Posterior vena cava (tissue), 2 donors: ENCODE measurements at regions not wholly inside any gene's neighbourhood (a gene's known extent, or its start where the extent isn't known, plus 50 kb on each side); places are given as distances from the start of the nearest gene placed in this dataset.
"Not testable (repeated sequence)": the region's sequence is repeated elsewhere in the genome, so short reads cannot be mapped to it uniquely, and the experiment has no call there.

Experiments
- DNase-seq: peaks from one replicate; pipeline ENCODE4 v3.0.0-alpha.2; 2020; ENCODE audit warnings: low spot score
- intact Hi-C, 2 donors: fragments of 100-400 bp; cut with DNase I; formaldehyde crosslinking; loops; one replicate each; pipeline versions ENCODE4 v1.14.1 to v1.14.2; 2022 to 2023
- donor health status: DM: yes; HTN: yes; CAD: no.
- donor health status: DM: yes; HTN: yes; CAD: no.

DNA sequence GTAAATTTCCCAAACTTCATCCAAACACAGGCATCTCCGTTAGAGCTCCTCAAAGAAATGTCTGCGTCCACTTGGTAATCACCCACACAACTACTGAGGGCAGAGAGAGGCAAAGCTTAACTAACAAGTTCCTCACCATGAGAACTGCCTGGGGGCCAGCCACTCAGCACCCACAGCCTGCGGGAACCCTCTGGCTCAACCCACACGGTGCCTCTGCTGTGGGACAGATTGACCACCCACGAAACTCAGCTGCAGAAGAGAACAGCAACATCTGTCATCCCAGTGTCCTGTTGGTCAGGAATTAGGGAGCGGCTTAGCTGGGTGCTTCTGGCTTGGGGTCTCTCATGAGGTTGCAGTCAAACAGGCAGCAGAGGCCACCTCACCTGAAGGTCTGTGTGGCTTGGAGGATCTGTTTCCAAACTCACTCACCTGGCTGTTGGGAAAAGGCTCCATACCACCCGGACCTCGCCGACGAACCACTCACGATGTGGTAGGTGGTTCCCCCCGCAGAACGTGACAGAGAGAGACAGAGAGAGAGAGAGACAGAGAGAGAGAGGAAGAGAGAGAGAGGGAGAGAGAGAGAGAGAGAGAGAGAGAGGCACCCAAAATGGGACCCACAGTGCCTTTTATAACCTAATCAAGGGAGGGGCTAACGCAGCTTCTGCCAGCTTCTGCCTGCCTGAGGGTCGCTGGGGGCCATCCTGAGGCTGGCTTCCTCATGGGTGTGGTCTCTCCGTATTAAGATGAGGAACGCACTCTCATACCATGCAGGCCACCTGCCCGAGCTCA, 103.5 kb downstream of the OLFM1 start:
- no peak for DNase-seq
- intact Hi-C loops = no loop called here

DNA sequence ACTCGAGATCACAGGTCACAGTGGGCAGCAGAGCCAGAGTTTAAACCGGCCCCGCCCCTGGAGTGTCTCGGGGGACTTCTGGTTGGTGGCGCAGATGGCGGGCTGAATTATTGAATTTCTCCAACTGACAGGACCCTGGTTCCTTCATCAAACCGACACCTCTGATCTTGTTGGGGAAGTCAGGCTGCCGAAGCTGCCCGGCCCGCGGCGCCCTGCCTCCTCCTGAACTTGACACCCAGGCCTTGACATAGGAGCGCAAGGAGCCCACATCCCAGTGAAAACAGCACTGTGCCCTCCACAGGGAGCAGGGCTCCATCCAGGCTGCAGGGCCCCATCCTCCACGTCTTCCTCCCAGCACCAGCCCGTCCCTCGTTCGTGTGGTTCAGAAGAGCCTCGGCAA, 105.2 kb downstream of the OLFM1 start:
- no peak for DNase-seq
- intact Hi-C loops = no loop called here

DNA sequence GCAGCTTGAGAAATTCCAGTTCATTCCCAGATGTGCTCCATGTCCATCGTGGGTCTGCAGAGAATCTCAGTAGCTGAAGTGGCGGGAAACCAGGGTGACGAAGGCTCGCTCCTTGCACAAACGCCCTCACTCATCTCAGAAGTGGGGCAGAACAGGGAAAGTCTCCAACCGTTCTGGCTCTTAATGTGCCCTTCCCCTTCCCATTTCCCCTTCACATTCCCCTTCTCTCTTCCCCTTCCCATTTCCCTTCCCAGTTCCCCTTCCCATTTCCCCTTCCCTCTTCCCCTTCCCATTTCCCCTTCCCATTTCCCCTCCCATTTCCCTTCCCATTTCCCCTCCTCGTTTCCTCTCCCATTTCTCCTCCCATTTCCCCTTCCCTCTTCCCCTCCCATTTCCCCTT, 108.5 kb downstream of the OLFM1 start:
- DNase-seq, intact Hi-C loops: not testable (repeated sequence)

- intact Hi-C loops = no loop called here
These were observed 109.0 kb downstream of the OLFM1 start for GRCh38 chr9:135196474-135196873.

DNA sequence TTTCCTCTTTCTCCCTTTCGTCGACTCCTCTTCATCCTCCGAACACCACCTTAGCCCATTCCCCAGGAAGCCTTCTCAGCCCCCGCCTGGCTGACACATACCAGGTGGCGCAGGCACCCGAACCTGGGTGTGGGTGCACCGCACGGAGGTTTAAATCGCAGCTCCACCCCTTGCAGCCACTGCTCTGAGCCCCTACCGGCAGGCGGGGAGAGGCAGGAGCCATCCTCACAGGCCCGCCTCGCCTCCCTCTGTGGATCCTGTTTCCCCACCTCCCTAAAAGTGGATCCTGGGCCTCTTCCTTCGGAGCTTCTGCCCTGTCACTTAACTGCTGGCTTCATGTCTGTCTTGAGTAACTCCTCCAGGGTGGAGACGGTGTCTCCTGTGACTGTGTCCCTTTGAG, 110.7 kb downstream of the OLFM1 start:
- DNase-seq = no peak
- intact Hi-C loops = no loop called here

More at GRCh38 chr9:135196474-135196873, 109.0 kb downstream of the OLFM1 start:
- no peak for DNase-seq

- intact Hi-C loops = no loop called here
- DNase-seq = no peak
These were observed 111.3 kb downstream of the OLFM1 start for GRCh38 chr9:135198586-135199285.

DNA sequence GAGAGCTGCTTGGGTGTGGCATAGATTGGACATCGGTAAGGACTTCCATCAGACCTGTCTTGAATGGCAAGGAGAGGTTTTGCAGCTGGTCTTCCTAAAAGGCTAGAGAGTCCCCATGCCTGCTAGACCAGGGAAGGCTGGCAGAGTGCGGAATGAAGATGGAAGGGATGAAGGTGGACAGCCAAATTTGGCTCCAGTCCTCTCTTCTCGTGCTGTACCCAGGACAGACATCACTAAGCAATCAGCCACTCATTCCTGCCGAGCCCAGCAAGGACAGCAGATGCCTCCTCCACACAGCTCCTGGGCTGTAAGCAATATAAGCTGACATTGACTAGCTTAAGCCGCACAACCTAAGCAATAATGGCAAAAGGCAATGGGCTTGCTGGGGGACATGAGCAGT, 112.0 kb downstream of the OLFM1 start:
- intact Hi-C loops = no loop called here
- DNase-seq = no peak

GRCh38 chr9:135201711-135202110, 114.2 kb downstream of the OLFM1 start:
- intact Hi-C loops = no loop called here
- no peak for DNase-seq

GRCh38 chr9:135204177-135204576, 116.7 kb downstream of the OLFM1 start:
- intact Hi-C loops = no loop called here
- no peak for DNase-seq

DNA sequence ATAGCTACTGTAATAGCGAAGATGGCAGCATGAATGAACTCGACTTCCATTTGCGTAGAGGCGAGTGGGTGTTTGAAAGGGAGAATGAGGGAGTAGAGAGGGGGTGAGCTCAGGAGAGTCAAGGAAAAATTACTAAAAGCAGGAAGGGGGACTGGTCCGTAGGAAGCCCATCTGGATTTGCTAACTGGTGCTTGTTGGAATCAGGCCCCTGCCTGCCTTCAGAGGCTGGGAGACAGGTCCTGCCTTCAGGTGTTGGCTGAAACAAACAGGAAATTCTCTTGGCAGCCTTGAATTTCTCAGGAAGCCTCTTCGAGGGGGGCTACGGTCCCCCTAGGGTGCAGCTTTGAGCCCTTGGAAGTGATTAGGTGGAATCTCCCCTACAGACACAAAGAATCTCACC, 121.7 kb downstream of the OLFM1 start:
- DNase-seq = peak; percentile 53
- intact Hi-C loops = no loop called here

DNA sequence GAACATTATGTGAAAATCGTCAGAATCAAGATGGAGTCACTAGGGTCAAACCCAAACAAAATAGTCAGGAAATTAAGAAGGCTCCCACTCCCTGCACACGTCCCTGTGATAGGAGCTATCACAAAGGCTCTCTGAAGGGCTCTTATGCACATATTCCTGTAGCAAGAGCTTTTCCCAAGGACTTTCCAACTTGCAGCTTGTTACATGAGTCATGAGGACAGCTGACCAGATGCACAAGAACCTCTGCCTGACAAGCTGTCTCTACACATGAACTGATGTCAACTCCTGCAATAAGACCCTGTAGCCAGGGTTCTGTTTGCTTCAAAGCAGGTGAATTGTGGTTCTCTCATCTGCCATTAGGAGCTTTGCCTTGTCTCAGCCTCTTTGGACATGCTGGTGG, 122.4 kb downstream of the OLFM1 start:
- intact Hi-C loops = no loop called here
- DNase-seq = no peak

DNA sequence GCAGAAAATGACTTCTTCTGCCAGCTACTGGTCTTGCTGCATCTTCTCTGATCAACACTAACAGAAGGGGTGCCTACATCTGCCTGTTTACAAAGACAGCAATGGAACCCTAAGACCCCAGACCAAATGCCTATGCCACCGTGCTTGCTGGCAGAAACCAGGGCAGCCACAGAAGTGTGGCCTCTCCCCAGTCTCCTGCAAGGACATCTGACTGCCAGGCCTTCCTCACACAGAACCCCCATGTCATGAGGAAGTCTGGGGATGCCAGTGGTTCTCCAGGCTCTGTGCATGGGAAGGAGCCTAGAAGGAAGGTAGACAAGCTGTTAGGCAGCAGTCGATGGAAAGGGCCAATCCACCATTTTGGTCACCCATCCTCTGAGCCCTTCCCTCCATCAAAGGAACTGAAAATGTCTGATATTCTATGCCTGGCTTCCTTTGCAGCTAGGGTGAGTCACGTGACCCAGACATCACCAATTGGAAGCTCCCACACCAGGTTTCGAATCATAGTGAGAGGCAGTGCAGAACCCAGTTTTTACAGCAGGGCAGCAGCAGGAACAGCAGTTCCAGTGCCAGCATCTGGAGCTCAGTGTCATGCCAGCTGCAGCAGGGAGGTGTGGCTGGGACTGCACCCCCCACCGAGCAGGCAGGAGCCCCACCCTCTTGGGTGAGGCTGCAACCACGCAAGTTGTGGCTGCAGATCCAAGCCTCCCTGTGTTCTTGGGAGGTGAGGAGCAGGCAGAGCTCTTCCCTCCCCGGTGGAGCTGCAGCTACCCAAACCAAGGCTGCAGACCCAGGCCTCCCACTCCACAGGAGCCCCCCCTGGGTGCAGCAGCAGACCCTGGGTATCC, 123.4 kb downstream of the OLFM1 start:
- intact Hi-C loops = no loop called here
- peak; percentile 64 for DNase-seq

DNA sequence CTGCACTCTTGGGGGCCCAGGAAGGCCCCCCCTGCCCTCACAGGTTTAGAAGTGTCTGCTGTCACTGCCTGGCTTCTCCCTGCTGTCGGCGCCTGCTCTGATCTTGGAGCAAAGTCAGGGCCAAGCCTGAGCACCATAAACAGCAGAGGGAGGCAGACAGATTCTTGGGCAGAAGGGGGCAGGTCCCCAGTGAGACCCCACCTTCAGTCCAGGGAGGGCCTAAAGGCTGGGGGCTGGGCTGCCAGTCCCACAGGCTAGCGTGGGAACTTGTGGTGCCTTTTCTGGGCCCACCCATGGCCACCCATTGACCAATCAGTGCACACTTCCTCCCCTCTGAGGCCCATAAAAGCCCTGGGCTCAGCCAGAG, 124.0 kb downstream of the OLFM1 start:
- DNase-seq = peak; percentile 55
- intact Hi-C loops = no loop called here

DNA sequence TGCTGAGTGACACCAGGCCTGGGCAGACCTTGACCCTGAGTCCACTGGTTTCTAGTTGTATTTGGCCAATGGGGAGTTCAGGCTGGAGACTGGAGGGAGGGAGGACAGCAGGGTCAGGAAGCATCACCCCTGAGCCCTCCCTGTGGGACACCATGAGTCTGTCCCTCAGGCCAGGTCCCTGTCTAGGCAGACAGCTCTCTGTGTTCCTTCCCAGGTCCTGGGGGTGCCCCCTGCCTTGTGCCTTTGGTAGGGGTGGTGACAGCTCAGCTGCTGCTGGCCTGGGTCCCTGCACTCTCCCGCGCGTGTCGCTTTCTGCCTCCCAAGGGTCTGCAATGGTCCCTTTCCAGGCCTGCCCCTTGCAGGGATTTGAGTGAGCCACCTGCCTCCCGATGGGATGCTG, 125.5 kb downstream of the OLFM1 start:
- intact Hi-C loops = no loop called here
- DNase-seq = peak; percentile 70

GRCh38 chr9:135213566-135213965, 126.1 kb downstream of the OLFM1 start:
- intact Hi-C loops = no loop called here
- DNase-seq = peak; percentile 43

GRCh38 chr9:135214054-135214640, 126.7 kb downstream of the OLFM1 start:
- intact Hi-C loops = no loop called here
- DNase-seq = peak; percentile 58

- intact Hi-C loops = no loop called here
- peak; percentile 55 for DNase-seq
These were observed 127.2 kb downstream of the OLFM1 start for GRCh38 chr9:135214706-135215105.

DNA sequence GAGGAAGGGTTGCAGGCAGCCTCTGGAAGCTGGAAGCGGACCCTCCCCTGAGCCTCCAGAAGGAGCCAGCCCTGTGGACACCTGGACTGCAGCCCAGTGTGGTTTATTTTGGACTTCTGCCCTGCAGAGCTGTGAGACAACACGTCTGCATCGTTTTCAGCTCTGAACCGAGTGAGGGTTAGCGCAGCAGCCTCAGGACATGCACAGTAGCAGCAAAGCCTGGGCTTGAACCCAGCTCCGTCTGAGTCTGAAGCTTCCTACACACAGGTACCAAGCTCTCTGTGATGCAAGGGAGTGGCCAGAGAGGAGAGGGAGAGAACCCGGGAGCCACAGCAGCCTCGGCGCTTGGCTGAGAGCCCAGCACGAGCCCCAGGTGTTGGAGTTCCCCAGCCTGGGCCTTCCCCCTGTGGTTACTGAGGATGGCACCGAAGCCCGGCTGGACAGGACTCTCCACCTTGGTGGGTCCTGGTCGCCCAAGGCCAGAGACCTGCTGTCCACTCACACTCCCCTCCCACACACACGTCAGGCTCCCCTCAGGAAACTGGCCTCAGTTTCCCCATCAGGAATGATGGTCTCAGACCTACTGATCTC, 128.2 kb downstream of the OLFM1 start:
- intact Hi-C loops = no loop called here
- DNase-seq = peak; percentile 40

DNA sequence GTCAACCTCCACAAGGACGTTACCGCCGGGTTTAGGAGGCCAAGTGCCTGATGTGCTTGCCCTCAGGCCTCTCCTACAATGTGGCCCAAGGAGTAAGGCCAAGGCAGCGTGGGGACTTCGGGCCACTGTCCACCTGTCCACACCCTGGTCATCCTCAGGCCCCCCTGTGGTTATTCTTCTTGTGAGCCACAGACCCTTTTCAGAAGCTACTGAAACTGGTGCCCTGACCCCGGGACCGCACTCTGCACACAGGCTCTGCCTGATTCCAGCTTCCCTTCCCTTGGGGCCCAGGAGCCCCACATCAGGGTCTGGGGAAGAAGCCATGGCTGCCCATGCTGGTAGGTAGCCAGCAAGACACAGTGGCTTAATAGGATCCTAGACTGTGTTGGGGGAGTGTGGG, 128.8 kb downstream of the OLFM1 start:
- intact Hi-C loops = no loop called here
- peak; percentile 51 for DNase-seq
